Superior temporal gyrus (tissue), 1 donor: ENCODE measurements at regions not wholly inside any gene's neighbourhood (a gene's known extent, or its start where the extent isn't known, plus 50 kb on each side); places are given as distances from the start of the nearest gene placed in this dataset.

Experiments
- DNase-seq: peaks from one replicate; pipeline ENCODE4 v3.0.0-alpha.2; 2016; ENCODE audit errors: extremely low spot score

DNA sequence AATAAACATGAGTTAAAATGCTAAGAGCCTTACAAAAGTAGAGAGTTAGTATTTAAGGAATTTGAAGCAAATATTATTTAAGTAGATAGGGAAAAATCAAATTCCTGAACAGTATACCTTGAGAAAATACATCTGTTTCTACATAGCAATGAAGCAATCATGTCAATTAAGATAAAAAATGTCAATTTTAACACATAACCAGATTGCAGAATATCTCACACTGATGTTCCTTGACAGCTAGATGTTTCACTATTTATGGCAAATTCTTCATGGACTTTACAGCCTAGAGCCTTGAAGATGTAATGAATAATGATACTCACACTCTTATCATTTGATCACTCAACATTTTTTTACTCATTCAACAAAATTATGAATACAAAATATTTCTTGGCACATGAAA is 708.2 kb upstream of the PTPRD start:
- no peak for DNase-seq

DNA sequence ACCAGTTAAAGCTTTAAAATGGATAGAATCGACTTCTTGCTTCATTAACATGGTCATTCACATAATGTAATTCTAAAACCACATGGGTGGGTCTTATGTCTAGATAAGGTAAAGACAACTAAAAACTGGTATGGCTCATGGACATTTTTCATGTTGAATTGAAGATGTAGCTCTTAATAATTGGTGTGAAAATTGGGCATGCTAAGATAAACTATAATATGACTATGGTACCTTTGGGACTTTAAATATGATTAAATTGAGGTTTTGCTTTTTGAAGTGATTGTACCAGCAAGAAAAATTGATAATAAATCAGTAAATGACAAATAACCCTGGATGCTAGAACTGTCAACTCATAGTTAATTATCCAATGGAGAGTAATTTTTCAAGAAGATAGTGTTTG is 710.7 kb upstream of the PTPRD start:
- DNase-seq: no peak

DNA sequence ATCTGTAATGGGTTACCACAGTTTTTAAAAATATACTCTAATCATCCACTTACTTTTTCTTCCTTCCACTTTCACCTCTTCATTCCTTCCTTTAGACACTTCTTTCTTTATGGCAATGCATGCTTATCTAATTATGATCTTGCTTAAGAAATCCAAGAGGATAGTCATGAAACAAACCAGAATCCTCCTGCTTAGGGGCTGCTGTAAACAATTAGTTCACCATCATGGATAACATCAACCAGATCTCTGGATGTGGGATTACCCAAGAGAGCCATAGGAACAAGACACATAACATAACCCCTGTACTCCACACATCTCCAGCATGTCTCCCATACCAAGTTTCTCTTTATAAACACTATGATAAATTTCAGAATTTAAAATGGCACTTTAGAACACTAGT is 713.4 kb upstream of the PTPRD start:
- DNase-seq: no peak

DNA sequence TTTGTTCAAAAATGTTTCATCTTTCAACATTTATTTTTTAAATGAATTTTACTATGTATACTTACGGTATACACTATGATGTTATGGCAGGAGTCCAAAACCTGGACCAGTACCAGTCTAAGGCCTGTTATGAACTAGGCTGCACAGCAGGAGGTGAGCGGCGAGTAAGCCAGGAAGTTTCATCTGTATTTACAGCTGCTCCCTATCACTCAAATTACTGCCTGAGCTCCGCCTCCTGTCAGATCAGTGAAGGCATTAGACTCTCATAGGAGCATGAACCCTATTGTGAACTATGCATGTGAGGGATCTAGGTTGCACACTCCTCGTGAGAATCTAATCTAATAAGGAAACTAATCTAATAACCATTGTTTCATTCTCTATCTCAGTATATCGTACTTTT is 715.5 kb upstream of the PTPRD start:
- no peak for DNase-seq

DNA sequence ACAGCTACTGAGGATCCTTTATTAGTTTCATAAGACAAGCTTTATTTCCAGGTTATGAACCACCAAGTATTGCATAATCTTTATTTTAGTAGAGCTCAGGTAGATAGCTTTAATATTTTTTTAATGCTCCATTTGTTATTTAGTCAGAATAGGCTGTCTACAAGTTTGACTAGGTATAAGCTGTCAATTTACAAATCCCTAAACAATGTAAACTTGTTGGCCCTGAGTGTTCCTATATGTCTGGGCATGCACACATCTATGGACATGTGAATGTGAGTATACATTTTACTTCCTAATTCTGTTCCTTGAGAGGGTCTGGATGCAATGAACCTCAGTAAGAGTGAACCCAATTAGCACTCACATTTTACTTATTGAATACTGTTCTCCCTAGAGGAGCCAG is 722.2 kb upstream of the PTPRD start:
- DNase-seq: no peak

DNA sequence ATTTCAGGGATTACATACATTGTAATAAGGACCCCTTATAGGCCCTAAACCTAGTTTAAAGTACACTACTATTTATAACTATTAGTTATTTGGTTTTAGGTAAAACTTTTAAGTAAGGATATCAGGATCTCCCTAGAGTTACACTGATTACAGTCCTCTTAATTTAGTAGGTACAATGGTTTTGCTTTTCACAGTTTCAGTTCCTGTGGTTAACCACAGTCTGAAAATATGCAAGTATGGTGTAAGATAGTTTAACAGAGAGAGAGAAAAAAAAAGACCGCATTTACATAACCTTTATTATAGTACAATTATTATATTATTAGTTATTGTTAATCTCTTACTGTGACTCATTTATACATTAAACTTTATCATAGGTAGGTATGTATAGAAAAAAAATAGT is 725.3 kb upstream of the PTPRD start:
- DNase-seq: no peak

DNA sequence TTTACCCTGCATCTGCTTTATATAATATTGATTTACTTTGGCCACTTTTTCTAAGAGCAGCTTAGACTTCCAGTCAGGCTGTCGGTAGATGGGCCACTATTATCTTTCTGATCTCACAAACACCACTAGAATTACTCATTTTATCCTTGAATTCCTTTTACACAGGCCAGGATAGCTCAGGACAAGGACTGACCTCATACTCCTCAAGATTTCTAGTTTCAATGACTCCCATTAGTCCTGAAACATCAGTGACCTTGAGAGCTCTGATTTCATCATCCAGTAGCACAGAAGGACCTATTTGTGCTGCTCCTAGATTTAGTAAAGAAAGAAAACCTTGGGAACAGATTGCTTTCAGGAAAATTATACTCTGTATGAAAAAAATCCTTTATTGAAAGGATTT is 727.9 kb upstream of the PTPRD start:
- DNase-seq: no peak

DNA sequence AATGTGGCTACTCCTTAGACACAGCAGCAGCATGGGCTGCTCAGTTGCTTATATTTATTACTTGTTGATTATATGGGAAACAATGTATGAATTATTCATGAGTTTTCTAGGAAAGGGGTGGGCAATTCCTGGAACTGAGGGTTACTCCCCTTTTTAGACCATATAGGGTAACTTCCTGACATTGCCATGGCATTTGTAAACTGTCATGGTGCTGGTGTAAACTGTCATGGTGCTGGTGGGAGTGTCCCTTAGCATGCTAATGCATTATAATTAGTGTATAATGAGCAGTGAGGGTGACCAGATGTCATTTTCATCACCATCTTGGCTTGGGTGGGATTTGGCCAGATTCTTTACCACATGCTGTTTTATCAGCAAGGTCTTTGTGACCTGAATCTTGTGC is 734.6 kb upstream of the PTPRD start:
- DNase-seq: no peak

DNA sequence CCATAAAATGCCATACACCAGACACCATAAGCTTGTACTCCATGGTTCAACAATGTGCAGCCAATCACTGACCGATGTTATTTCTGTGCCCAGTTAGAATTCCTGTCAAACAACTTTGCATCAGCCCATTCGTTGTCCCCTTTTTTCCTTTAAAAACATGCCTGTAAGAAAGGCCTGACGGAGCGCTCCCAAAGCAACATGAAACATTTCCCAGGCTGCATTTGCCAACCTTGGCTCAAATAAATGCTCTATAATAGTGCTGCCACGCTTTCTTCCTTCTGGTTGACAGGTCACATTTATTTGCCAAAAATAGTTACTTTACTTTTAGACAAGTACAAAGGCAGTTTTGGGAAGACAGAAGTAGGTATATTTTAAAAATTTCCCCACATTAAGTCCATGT is 735.6 kb upstream of the PTPRD start:
- no peak for DNase-seq

DNA sequence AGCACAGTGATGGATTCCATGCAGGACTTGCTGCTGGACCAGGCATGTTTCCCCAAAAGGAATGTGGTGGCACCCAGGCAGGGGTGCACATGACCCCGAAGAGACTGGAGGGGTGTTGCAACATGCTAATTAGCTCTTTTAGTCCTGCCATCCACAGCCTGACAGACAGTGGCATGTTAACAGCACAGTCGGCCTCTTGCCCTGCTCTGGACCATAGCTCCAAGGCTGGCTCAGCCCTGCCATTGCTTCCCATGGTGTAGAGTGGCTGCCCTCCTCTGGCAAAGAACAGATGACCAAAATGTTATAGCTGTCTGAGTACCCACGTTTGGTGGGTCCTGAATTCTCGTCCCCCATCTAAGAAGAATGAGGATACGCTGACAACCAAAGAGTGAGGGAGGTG is 736.4 kb upstream of the PTPRD start:
- DNase-seq: no peak

DNA sequence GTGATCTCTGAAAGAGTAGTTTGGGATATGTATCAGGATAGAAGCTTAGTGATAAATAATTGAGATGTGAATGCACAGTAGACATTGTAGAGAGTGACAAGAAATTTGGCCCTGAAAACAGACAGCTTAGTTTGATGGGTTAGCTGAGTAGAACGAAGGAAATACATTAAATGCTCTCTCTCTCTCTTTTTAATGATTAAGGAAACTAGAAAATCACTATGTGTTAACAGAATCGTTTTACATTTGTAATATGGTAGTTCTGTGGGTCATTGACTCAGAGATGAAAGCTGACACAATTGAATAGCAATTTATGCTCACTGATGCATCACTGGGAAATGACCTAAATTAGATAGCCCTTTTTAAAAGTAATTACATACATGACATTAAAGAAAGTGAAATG is 739.8 kb upstream of the PTPRD start:
- DNase-seq: no peak

DNA sequence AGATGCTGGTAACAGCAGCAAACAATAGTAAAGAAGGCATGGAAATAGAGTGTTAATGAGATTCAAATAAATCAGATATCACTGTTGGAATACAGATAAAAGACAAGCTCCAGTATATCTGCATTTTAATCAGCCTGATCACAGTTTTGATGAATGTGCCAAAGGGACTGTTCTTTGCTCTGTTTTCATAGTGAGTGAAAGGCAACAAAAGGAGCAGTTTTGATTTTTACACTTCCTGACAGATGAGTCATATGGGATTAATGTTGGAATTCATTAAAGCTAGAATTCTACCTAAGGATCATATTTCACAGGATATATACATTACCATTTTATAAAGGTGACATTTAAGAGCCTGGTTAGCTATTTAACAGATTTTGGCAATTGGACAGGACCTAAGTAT is 743.3 kb upstream of the PTPRD start:
- DNase-seq: no peak

DNA sequence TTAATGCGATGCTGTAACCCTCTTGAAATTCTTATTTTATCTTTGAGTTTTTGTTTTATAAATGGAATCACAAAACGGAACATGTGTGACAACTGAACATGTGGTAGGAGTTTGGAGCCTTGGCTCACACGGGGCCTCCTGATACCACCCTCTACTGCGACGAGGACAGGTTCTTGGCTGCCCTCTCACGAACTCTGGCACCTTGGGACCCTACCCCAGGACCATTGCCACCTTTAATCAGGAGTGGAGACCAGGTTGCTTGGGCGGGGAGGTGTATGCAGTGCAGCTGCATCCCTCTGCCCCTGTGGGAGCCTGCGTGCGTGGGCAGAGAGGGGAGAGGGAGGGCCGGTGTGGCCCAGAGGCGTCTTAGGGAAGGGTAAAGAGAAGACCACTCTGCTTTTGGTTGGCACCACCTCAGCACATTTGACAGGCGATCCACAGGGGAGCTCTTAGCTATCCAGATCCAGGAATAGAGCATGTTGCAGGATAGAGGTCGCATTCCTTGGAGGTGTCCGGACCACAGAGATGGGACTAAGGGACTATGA is 753.9 kb upstream of the PTPRD start:
- DNase-seq: no peak

DNA sequence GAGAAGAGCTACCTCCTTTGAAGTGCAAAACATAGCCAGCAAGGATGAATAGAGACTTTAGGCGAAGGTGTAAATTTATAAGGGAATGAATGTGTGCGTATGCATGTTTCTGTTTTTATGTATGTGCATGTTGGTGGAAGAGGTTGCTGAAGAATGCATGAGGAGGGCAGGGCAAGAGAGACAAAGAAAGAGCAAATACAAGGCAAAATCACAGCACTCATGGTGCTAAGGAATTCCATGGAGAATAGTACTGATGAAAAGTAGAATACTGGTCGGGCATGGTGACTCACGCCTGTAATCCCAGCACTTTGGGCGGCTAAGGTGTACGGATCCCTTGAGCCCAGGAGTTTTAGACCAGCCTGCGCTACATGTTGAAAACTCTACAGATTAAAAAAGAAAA is 762.1 kb upstream of the PTPRD start:
- no peak for DNase-seq

DNA sequence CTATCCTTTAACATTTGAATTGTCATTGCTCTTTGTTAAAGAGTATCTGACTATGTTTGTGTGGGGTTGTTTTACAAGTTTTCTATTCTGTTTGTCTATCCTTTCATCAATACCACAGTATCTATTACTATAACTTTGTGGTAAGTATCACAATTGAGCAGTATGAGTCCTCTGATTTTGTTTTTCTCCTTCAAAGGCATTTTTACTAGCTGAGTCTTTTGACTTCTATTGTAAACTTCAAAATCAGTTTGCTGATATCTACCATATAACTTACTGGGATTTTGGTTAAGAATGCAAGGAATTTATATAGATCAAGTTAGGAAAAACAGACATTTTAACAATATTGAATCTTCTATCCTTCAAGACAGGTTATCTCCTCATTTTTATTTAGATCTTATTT is 789.8 kb upstream of the PTPRD start:
- no peak for DNase-seq

DNA sequence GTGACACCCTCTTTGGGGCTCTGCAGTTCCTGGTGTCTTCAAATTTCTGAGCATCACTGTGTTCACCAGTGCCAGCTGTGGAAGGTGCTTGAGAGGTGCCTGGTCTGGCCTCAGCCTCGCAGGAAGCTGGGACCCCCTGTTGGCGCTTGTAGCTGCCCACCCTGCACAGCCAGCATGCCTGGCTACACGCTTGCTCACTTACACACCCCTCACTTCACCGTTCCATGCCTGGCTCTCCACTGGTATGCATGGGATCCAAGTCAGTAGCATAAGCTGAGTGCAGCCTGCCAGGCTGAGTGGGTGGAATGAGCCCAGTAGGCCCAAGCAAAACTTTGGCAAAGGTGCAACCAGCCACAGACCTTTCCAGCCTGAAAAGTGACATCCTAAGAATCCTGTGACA is 801.4 kb upstream of the PTPRD start:
- no peak for DNase-seq

DNA sequence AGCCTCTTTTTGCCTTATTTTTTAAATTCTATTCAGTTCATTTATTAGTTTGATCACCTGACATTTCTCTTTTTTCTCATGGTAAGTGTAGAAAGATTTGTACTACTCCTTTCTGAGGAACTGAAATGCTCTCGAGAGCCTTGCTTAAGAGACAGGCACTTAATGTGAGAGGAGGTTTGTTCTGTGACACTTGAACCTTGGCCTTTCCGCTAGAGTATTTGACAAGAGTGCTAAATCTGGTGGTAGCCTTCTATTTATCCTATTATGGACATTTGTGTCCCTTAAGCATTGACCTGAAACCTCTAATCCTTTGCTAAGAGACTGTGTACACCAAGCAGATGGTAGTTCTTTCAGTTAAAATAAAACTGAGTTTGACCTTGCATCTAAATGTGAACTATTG is 805.0 kb upstream of the PTPRD start:
- no peak for DNase-seq

DNA sequence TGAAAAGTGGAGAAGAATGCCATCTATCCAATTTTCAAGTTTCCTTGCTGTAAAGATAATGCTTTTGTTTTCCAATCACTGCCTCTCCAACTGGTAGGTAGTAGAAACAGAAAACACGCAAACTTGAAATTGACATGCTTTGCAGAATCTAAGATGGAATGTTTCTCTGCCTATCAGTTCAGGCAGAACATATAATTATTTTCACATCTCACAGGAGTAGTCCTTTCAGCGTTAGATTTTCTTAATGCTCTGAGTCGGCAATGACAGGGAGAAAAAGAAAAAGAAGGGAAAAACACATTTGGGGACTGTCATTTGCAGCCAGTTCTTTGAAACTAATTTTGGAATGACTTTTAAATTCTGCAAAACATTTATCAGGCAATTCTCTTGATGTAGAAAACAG is 818.7 kb upstream of the PTPRD start:
- DNase-seq: peak; percentile 36

DNA sequence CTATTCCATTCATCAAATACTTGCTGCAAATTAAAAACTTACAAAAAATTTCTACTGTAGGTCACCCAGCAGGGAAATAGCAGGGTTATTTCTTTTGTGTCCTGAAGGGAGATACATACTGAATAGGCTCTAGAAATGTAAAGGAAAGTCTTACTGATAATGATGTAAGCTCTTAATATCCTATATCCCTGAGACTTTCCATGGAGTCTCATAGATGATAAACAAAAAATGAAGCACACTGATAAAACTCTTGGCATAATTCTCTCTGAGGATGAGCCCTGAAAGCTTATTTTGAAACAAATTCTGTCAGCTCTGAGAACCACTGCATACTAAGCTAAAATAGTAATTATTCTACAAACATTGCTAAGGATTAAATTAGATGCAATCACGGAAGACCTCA is 819.6 kb upstream of the PTPRD start:
- DNase-seq: peak; percentile 12

DNA sequence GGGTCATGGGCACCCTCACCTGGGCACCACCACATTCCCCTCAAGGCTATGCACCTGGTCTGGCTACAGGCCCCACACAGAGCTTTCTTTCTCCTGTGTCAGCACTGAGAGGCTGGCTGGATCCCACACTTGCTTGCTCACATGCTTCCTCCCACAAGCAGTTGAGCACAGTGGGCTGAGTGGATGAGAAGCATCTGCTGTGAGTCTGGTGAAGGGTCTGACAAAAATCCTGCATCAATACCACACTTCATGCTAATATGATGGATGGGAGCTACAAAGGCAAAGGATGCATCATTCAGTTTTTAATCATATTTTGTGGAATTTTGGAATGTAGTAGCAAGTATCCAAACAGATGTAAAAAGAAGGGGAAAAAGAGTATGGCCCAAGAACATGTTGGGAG is 830.8 kb upstream of the PTPRD start:
- DNase-seq: no peak

DNA sequence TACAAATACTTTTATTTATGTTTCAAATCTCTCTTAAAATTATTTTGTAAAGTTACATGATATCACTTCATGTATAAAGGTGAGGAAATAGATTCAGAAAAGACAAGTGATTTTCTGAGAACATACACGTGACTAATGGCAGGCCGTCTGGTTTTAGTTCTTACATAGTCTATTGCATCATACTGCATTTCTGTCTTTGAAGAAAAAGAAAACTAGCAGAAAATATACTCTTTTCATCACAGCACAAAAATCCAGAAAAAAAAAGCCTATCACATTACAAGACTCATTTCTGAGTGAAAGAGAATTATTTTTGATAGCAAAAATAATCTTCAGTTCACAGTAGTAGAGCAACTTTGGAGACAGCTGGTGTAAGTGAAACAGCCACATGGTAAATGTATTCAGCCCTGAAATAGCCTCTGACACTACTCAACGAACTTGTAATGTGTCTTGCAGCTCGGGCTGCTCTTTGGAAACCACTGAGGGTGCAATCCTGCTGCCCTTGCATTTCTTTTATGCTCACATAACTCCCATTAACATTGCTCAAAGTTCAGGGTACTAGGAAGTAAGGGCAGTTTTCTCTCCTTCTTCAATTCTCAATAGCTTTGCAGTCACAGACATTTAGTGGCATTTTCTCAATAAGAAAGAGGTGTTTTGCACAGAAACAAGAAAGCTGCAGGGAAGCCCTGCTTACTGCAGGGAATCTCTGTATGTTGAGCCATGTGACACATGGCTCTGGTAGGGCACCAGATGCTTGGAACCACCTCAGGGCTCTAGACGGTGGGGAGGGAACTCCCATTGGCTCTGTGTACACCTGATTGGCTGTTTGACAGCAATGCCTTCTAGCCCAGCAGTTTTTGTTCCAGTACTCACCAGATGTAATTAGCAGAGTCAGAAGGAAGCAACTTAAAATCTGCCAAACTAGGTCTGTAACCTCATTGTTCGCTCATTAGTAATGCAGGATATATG is 845.3 kb upstream of the PTPRD start:
- DNase-seq: peak; percentile 35

DNA sequence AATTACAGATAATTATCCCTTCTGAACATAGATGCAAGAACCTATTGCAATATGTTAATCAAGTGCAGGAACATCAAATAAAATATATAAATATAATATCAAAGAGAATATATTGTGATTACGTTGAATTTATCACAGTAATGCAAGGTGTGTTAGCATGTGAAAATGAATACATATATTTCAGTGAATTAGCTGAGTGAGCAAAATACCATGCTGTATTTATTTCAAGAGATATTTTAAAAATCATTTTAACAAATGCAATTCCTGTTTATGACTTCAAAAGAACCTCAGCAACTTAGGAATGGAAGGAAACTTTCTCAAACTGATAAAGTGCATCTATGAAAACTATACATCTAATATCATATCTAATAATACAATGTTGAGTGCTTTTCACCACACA is 856.9 kb upstream of the PTPRD start:
- no peak for DNase-seq

DNA sequence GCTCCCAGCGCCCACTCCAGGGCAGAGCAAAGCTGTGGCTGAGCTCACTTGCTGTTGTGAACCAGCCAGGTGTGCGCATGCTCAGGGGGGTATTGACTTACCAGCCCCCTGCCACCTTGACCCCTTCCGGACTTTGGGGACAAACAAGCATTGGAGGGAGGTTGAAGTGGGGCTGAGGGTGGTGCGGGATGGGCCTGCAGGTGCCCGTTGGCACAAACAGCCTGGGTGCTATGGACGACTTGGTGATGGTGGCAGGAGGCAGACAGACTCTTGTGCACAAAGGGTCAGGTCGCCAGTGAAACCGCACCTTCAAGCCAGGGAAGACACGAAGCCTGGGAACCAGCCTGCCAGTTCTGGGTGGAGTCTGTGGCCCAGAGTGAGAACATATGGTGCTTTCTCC is 858.5 kb upstream of the PTPRD start:
- no peak for DNase-seq

DNA sequence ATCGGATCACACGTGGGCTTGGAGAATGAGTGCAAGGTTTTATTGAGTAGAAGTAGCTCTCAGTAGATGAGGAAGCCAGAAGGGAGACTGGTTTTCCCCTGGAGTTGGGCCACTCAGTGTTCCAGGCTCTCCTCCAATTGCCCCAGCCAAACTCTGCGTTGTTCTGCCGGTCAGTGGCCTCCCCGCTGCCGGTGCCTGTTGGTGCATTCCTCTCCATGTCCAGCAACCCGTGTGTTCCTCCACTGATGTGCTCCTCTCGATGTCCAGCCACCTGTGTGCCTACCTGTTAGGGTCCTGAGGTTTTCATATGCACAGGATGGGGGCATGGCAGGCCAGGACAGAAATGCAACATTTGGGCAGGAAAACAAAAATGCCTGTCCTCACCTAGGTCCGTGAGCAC is 888.0 kb upstream of the PTPRD start:
- DNase-seq: no peak
